HuH-7 (cell line): ENCODE measurements at regions not wholly inside any gene's neighbourhood (a gene's known extent, or its start where the extent isn't known, plus 50 kb on each side); places are given as distances from the start of the nearest gene placed in this dataset.

Experiments
- DNase-seq: peaks from one replicate; pipeline ENCODE4 v3.0.0; 2011; ENCODE audit warnings: low spot score

GRCh38 chr4:152112887-152113286 lies 352.1 kb upstream of the GATB start:
- no peak for DNase-seq

DNA sequence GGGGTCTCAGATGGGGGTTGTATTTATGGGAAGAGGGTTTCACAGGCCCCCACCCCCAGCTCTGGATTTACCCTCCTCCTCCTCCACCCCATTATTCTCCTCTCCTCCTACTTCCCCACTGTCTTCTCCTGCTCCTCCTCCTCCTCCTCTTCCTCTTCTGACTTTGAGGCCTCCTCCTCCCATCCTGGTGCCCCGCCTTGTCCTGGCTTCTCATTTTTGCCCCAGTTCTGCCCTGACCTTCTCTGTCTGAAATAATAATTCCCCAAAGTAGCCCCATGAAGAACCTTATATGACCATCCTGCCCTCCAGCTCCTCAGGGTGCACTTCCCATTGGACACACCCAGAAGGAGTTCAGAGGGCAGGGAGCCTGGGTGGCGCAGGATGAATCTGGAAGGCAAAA lies 351.4 kb upstream of the GATB start:
- DNase-seq = no peak

- DNase-seq = no peak
Measured at GRCh38 chr4:152110780-152111179, 350.0 kb upstream of the GATB start.

- DNase-seq = no peak
Measured at GRCh38 chr4:152109531-152110509, 349.0 kb upstream of the GATB start.

DNA sequence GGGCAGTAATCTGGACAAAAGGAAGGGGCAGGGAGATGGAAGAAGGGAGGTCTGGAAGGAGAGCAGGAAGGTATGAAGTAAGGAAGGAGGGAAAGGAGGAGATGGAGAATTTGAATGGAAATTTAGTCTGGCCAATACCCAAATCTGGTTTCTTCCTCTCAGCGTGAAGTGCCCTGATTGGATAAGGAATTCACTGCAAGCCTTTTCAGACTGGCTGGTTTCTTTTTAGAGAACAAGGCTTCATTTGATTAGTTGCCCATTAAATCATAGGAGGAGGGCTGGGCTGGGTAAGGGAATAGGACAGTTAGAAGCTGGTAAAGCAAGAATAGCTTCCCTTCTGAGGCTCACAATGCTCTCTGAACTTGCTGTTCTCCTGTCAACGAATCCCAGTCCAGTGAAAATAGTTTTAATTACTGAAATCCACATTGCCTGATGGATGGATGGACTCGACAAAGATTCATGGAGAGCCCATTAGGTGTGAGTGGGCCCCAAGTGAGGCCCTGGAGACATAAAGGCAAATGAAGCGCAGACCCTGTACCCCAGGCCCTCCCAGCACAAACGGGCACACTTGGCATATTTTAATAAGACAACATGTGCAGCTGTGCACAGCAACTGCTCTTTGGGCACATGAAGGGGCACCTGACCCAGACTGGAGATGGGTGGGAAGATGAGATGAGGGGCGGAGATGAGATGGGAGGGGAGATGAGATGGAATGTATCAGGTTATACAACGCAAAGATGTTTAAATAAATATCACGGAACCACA lies 347.1 kb upstream of the GATB start:
- no peak for DNase-seq

DNA sequence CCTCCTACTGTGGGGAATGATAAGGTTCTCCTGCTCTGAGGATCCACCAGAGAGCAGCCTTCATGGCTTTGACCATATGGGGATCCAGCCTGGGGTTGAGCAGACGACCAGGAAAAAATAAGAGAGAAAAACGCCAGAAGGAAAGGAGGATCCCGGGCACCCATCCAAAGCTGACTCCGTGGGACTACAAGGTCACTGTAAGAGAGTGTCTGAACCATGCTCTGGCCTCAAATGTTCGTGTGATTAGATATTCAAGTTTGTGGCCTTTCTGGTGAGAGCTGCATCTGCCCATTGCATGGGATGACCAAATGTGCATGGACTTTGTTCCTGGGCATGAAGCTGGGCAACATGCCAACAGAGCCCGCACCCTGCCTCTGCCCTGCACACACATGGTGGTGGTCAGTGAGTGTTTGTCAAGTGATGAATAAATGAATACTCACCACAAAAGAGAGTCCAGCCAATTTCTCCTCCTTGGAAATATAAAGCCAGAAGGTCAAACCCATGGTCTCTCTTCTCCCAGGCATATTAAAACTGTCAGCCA lies 346.0 kb upstream of the GATB start:
- DNase-seq = no peak

DNA sequence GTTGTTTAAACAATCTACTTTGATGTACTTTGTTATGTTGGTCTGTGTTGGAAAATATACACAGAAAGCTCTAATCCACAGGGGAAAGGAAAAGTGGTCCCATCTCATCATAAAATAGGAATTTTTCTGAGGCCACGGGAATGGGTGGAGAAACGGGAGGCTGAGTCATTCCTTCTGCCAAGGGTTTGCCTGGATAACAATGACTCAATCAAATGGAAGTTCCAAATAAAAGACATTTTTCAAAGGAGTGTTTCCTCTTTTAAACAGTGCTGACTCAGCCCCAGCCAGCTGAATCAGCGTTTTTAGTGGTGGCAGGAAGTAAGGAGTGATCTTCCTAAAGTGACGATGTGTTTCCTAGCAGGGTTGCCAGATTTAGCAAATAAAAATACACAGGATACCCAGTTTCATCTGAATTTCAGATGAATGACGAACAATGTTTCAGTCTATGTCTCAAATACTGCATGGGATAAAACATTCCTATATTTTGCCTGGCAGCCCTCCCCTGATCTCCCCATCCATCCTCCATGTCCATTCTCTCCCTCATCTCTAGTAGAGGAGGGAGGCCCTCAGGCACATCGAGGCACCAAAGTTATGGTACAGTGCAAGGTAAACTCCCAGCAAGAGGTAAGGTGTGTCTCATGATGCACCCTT lies 345.4 kb upstream of the GATB start:
- DNase-seq = no peak

DNA sequence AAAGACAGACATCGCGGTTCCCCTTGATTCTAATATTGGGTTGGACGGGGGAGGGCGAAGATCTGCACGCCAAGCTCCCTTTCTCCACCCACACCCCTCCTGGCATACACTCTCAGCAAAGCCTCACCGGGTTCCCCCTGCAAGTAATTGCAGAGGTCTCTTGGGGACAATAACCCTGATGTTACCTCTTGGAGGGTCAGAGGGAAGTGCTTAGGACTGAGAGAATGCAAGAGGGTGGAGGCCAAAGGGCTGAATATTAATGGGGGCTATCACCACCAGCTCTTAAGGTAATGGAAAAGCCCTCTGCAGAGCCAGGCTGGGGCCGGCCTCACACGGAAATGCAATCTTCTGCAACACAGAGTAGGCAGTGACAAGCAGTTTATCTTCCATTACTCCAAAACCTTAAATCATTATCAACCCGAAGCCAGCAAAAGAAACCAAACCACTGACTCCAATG lies 344.1 kb upstream of the GATB start:
- no peak for DNase-seq

- no peak for DNase-seq
Measured at GRCh38 chr4:152104356-152104755, 343.5 kb upstream of the GATB start.

DNA sequence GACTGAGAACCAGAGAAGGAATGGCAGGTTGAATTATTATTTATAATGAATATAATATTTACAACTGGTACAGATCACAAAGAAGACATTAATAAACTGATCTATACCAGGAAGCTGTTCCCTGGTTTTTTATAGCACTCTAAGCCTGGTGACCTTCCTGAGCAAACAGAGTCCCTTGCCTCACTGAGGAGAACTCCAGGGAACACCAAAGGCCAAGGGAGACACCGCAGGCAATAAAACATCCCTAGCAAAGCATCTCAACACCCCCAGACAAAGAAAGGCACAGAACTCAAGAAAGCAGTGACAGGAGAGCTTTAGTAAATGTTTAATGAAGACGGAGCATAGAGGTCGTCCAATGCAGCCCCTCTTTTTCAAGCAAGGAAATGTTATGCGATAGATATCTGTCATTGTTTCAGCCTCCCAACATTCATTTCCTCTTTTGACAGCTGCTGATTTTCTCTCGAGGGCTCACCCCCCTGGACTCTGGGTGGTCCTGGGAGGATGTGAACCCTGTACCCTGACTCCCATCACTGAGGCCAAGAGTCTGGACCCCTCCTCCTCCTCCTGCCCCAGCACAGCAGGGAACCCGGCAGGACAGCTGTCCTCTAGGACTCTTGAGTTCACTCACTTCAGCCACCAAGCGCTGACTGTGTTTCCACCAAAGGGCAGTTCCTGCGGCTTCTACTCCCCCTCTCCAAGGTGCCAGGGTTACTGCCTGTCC lies 342.5 kb upstream of the GATB start:
- DNase-seq = peak; percentile 16

DNA sequence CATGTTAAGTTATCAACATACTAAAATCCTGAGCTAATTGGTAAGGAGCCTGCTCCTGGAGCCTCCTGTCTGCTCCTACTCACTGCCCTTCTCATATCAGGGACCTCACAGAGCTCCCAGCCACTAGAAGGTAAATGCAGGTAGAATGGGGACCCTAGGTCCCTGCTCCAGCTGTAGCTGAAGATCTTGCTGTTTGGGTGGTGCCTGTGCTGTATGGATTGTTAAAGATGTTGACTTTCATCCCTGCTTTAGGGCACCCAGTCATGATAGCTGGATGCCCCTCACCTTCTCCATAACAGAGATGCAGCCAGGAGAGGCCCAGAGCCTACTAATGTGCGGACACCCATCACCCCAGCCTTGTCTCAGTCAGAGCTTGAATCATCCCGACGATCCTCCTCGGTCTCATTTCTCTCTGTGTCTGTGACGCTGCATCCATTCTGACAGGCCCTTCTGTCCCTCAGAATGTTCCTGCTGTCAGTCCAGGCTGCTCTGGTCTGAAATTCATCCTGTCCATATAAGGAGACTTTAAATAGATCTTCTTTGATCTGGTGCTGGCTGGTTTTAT lies 341.7 kb upstream of the GATB start:
- DNase-seq = no peak

DNA sequence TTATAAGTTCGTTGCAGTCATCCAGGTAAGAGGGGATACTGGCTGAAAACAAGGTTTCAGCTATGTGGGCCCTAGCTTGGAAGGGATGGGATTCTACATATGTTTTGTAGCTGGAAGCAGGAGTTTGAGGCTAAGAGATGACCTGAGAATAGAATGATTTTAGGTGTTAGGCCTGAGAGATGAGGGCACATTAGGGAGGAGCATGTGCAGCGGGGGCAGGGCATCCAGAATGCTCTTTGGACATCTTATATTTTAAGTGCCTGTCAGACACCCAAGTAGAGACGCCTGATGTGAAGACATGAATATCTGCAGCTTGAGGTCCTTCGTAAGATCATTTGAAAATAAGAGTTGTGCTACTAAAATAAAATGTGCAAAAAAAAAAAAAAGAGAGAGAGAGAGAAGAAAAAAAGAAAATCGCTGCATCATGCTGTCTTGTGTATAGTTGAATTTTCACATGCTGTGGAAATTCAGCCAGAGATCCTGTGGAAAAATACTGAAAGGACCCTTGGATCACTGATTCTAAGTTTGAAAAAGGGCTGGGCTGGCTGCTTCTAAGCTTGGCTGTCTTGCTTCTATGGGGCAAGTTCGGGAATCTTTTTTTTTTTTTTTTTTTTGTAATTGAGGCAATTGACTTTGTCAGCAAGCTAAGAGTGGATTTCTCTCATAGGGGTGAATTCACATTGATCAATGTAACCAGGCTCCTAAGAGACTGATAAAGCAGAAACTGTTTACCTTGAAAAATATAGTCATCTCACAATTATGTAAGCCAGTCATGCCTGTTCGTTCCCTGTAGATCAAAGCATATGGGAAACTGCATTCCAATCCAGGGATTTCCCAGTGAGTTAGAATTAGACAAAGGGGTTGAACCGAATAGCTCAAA lies 341.0 kb upstream of the GATB start:
- no peak for DNase-seq

DNA sequence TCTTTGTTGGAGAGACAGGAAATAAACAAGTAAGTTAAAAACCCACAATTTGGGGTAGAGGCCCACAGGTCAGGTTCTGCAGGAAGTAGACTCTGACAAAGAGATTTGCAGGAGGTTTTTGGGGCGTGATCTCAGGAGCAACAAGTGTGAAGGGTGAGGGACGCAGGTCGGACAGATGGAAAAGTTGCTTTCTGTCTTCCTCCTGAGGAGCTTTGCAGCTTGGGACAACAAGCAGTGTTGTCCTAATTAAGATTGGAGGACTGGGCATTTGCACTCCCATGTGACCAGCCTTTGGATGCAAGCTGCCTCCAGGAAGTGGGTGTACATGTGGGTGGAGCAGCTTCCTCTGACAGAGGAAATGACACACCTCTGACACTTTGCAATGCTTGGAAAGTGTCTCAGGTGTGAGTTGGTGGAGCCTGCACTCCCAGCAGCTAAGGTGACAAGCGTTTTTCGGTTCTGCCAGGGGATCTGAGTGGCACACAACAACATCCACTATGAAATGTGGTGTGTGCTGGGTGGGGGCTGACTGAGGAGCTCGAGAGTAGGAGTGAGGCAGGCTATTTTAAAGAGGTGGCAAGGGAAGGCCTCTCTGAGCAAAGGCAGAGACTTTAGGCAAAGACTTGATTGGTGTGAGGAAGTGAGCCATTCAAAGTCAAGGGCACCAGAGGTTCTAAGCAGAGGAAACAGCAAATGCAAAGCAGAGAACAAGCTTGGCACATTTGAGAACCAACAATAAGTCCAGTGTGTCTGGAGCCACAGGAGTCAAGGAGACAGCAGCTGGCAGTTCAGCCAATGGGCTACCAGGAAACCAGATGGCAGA lies 339.8 kb upstream of the GATB start:
- no peak for DNase-seq

GRCh38 chr4:152099981-152100378 lies 339.2 kb upstream of the GATB start:
- no peak for DNase-seq

DNA sequence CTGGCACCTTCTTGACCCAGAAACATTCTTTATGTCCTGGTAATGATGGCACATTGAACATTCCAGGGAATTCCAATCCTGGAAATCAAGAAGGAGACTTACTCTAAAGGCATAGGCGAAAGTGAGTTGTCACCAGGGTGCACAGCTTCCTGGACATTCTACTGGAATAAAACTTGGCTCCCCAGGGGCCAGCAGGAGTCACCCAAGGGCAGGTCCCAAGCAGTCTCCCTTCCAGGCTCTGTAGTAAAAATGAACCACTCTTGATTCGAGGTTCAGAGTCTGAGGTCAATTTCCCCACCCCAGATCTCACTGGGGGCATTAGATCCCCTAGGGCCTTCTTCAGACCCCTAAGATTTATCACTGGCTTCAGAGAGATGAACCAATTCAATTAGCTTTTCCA lies 338.7 kb upstream of the GATB start:
- no peak for DNase-seq

DNA sequence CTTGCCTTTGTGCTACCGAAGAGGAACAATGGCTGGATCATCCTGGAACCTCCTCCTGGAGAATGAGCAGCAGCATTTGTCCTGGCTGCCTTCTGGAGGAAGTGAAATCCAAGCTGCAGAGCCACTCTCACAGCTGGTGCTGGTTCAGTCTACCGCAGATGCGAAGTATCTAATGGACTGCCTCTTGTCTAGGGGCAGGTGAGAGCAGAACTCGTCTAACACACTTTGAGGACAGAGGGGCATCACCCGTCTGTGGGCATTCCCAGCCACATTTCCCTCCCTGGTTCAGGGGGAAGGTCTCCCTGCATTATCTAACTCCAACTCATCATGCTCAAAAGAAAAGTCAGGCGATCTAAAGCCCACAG lies 338.2 kb upstream of the GATB start:
- DNase-seq = no peak

DNA sequence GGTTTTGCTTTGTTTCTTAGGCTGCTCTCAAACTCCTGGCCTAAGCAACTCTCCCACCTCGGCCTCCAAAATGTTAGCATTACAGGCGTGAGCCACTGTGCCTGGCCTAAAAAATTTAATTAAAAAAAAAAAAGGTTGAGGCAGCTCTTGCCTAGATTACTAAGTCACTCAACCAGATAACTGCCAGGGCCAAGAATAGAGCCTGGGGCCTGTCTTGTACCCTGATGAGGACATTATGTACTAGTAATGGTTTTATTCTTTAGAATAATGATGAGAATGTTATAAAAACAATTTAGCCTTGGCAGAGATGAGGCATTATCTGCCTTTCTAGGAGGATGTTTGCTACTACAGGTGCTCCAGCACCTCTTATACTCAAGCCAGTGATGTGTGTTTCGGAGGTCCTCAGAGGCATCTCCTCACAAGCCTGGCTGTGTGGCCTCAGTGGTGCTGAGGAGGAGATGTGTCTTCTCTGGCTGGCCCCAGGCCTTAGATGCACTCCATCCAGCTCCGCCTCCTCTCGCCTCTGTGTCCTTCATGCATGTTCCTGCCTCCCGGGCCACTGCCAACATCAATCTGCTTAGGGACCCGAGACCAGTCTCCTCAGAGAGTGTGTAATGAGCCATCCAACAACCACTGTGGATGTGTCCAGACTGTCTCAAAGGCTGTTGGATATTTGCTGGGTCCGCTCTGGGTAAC lies 337.7 kb upstream of the GATB start:
- DNase-seq = no peak

GRCh38 chr4:152097371-152097770 lies 336.6 kb upstream of the GATB start:
- DNase-seq = no peak

- DNase-seq = no peak
Measured at GRCh38 chr4:152095701-152096070, 334.9 kb upstream of the GATB start.
